ENCODE measurements at regions not wholly inside any gene's neighbourhood (a gene's known extent, or its start where the extent isn't known, plus 50 kb on each side); places are given as distances from the start of the nearest gene placed in this dataset.
"Not testable (repeated sequence)": the region's sequence is repeated elsewhere in the genome, so short reads cannot be mapped to it uniquely, and the experiment has no call there.

GRCh38 chr4:15173251-15173650 lies 171.0 kb downstream of the CPEB2 start:
- ChIA-PET CTCF (ENCODE audit: unreplicated experiment) (no interaction called here), POLR2A (no interaction called here)
- Histone ChIP-seq H4K20me1 (ENCODE audit: insufficient read depth, low read length) (no peaks in the 10 kb centered on the region), H2AFZ (ENCODE audit: low read length) (no peak overlapping the region), H3K79me2 (ENCODE audit: insufficient read depth, low read depth, low read length) (no peaks in the 10 kb centered on the region), H3K9me3 (ENCODE audit: low read length) (no peaks in the 10 kb centered on the region), H3K4me1 (ENCODE audit: insufficient read depth, low read length, poor library complexity, severe bottlenecking) (no peaks in the 10 kb centered on the region), H3K9me2 (ENCODE audit: insufficient read depth, low read length) (no peaks in the 10 kb centered on the region), H3K4me3 (ENCODE audit: low read depth, low read length, poor library complexity, severe bottlenecking) (no peak overlapping the region), H3K4me2 (ENCODE audit: low read length) (no peak overlapping the region), H3K36me3 (ENCODE audit: insufficient read depth, low read length) (no peaks in the 10 kb centered on the region), H3K27ac (ENCODE audit: low read depth, low read length, poor library complexity, severe bottlenecking) (no peak overlapping the region)
- no peak for DNase-seq (ENCODE audit: low spot score)
- intact Hi-C loops (cut with micrococcal nuclease; ENCODE audit: unreplicated experiment), result no loop called here
- TF ChIP-seq EZH2phosphoT487 (IDR thresholded peaks at IDR 0.05; ENCODE audit: borderline replicate concordance, low read depth, low read length), result no peak
- TF ChIP-seq CTCF (conservative IDR thresholded peaks at IDR 0.05; ENCODE audit: low read length), result no peak
- no TSS peak for BruUV-seq (replicated peaks)

GRCh38 chr4:15174168-15174567 lies 171.9 kb downstream of the CPEB2 start:
- POLR2A ChIA-PET; BruUV-seq (replicated peaks); H3K79me2 ChIP-seq (ENCODE audit: insufficient read depth, low read depth, low read length); H3K9me2 ChIP-seq (ENCODE audit: insufficient read depth, low read length); intact Hi-C loops (cut with micrococcal nuclease; ENCODE audit: unreplicated experiment); H3K27ac ChIP-seq (ENCODE audit: low read depth, low read length, poor library complexity, severe bottlenecking); H3K4me3 ChIP-seq (ENCODE audit: low read depth, low read length, poor library complexity, severe bottlenecking); CTCF ChIA-PET (ENCODE audit: unreplicated experiment); H3K9me3 ChIP-seq (ENCODE audit: low read length); DNase-seq (ENCODE audit: low spot score); H4K20me1 ChIP-seq (ENCODE audit: insufficient read depth, low read length); H3K4me1 ChIP-seq (ENCODE audit: insufficient read depth, low read length, poor library complexity, severe bottlenecking); H3K4me2 ChIP-seq (ENCODE audit: low read length); H3K36me3 ChIP-seq (ENCODE audit: insufficient read depth, low read length); H2AFZ ChIP-seq (ENCODE audit: low read length): not testable (repeated sequence)

GRCh38 chr4:15179842-15180241 lies 177.6 kb downstream of the CPEB2 start:
- DNase-seq (ENCODE audit: low spot score); H2AFZ ChIP-seq (ENCODE audit: low read length); H4K20me1 ChIP-seq (ENCODE audit: insufficient read depth, low read length); H3K4me3 ChIP-seq (ENCODE audit: low read depth, low read length, poor library complexity, severe bottlenecking); CTCF ChIA-PET (ENCODE audit: unreplicated experiment); intact Hi-C loops (cut with micrococcal nuclease; ENCODE audit: unreplicated experiment); H3K9me3 ChIP-seq (ENCODE audit: low read length); H3K36me3 ChIP-seq (ENCODE audit: insufficient read depth, low read length); H3K4me2 ChIP-seq (ENCODE audit: low read length); H3K79me2 ChIP-seq (ENCODE audit: insufficient read depth, low read depth, low read length); POLR2A ChIA-PET; H3K9me2 ChIP-seq (ENCODE audit: insufficient read depth, low read length); H3K4me1 ChIP-seq (ENCODE audit: insufficient read depth, low read length, poor library complexity, severe bottlenecking); BruUV-seq (replicated peaks); H3K27ac ChIP-seq (ENCODE audit: low read depth, low read length, poor library complexity, severe bottlenecking): not testable (repeated sequence)

- Histone ChIP-seq H3K4me2 (ENCODE audit: low read length) (no peak overlapping the region), H3K9me2 (ENCODE audit: insufficient read depth, low read length) (no peaks in the 10 kb centered on the region), H3K9me3 (ENCODE audit: low read length) (no peaks in the 10 kb centered on the region), H3K27ac (ENCODE audit: low read depth, low read length, poor library complexity, severe bottlenecking) (no peak overlapping the region), H3K4me3 (ENCODE audit: low read depth, low read length, poor library complexity, severe bottlenecking) (no peak overlapping the region), H3K79me2 (ENCODE audit: insufficient read depth, low read depth, low read length) (no peaks in the 10 kb centered on the region), H3K36me3 (ENCODE audit: insufficient read depth, low read length) (no peaks in the 10 kb centered on the region), H2AFZ (ENCODE audit: low read length) (no peak overlapping the region), H3K4me1 (ENCODE audit: insufficient read depth, low read length, poor library complexity, severe bottlenecking) (no peaks in the 10 kb centered on the region), H4K20me1 (ENCODE audit: insufficient read depth, low read length) (no peaks in the 10 kb centered on the region)
- BruUV-seq (replicated peaks), result no TSS peak
- intact Hi-C loops (cut with micrococcal nuclease; ENCODE audit: unreplicated experiment), result no loop called here
- ChIA-PET POLR2A (interaction anchor here (0.5 to 1.4 kb wide), 3 partner anchors 18 to 85 kb away, joined by 3 to 6 read pairs (median 3); no protein-coding TSS in a partner anchor), CTCF (ENCODE audit: unreplicated experiment) (no interaction called here)
- DNase-seq (ENCODE audit: low spot score), result no peak
- TF ChIP-seq EZH2phosphoT487 (IDR thresholded peaks at IDR 0.05; ENCODE audit: borderline replicate concordance, low read depth, low read length), result no peak
- no peak for TF ChIP-seq CTCF (conservative IDR thresholded peaks at IDR 0.05; ENCODE audit: low read length)
Measured at GRCh38 chr4:15182600-15183220, 180.4 kb downstream of the CPEB2 start.

All from OCI-LY7 (cell line).